GM21619 (cell line): ENCODE measurements at regions not wholly inside any gene's neighbourhood (a gene's known extent, or its start where the extent isn't known, plus 50 kb on each side); places are given as distances from the start of the nearest gene placed in this dataset.
"Not testable (repeated sequence)": the region's sequence is repeated elsewhere in the genome, so short reads cannot be mapped to it uniquely, and the experiment has no call there.

Source experiments
- ATAC-seq: cut with Tn5 transposase; IDR thresholded peaks from one replicate; pipeline ENCODE4 v1.9.1; 2021; ENCODE audit not compliant: unreplicated experiment

DNA sequence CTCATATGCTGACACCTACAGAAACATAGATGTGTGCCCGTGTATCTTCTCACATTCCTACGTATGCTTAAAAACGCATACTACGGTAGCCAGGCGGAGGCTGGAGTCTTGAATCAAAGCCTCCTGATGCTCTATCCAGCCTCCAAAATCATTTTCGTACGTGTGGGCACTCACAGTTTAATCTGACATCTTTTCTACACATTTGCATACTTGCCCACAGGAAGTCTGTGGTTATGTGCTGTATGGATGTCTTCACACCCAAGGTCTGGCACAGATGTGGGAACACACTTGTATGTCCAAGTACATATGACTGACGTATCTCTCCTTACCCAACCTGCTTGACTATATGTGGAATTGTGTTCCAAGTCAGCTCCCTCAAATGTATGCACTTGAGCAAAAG, 561.8 kb upstream of the CADM1 start:
- no peak for ATAC-seq

DNA sequence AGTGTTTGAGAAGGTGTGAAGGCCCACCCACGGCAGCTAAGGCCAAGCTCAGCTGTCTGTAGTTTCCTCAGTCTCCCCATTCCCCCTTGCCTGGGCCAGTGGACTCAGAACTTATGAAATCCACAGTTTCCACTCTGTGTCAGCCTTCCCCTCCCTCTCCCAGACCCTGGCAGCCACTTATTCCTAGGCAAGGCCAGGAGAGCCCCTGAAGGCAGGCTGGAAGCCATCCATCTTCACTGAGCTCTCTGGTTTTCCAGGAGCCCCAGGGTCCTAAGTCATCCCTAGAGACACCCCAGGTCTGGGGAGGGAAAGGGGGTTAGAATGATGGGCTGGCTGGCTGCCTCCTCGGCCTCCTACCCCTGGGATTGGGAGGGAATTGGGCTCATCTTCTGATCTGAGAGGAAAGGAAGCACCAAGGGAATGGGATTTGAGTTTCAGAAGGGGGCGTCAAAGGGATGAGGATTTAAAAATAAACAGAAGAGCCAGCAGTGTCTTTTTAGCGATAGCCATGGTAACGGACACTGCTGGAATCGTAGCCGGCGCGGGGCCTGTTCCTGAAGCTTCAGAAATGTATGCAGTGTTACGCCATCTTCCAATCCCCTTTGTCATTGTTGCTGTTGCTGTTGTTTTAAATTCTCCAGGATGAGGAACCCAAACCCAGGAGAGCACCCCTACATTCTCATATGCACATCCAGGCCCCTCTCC, 561.1 kb upstream of the CADM1 start:
- no peak for ATAC-seq

DNA sequence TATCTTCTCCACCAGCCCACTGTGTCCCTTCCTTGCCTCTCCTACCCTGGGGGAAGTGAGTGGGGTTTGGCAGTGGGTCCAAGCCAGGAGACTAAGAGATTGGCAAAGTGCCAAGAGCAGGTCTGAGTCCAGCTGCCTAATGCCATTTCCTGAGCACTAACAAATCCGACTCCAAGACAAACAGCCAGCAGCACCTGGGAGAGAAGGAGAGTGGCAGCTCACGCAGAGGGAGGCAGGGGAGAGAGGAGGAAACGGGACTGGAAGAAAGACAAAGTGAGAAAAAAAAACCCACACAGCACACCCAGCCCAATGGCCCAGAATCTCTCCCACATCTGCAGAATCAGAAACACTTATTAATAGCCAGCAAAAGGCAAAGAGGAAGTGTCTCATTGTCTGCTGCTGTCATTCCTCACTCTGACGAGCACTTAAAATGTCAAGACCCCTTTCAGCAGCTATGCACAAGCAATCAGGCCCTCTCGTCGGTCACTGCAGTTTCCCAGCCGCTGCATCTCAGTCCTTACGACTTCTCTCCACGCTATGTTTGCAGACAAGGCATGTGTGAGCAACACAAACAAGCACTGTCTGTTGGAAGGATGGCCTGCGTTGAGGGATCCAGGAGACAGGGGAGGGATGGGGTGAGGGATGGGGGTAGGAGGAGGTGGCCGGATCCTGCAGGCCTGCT, 558.4 kb upstream of the CADM1 start:
- ATAC-seq: no peak

DNA sequence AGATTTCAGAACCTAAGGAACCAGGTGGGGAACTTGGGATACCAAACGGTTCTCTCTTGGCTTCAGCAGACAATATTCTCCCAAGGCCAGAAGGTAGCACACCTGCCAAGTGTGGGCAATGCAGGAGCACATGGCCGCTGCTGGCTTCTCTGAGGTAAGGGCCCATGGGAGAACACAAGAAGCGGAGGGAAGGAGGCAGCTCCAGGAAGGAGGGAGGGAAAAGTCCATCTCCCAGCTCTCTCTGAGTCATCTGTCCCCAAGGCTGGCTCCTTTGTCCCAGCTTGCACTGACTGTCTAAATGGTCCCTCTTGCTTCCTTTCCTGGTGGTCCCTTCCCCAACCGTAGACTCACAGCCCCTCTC, 557.9 kb upstream of the CADM1 start:
- ATAC-seq: no peak

DNA sequence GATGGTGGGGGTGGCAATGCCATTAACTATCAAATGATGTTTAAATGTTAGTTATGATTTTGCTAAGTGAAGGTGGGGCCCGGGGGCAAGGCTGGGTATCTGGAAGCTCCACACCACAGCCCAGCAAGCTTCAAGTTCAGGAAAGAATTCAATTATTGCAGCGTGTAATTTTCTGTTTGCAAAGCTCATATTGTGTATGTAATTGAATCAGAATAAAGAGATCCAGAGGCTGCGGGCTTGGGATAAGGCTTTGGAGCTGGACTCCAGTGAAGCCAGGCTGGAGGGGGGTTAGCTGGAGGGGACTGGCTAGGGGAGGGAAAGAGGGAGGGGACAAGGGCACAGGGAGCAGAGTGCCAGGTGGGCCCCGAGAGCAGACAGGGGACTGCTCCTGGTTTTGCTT, 557.1 kb upstream of the CADM1 start:
- ATAC-seq: no peak

DNA sequence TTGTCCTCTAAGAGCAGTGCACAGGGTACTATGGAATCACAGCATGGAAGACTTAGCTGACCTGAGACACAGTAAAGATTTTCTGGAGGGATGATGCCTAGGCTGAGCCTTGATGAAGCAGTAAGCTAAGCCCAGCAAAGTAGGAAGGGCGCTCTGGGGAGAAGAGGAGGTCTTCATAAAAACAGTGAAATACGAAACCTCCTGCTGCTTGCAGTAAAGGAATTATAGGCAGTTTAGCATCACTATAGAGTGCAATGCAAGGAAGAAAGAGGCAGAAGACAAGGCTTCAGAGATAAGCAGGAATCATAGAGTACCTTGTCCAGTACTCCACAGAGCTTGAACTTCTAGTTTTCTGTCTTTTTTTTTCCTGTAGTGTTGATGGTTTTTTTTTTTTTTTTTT, 555.7 kb upstream of the CADM1 start:
- no peak for ATAC-seq

DNA sequence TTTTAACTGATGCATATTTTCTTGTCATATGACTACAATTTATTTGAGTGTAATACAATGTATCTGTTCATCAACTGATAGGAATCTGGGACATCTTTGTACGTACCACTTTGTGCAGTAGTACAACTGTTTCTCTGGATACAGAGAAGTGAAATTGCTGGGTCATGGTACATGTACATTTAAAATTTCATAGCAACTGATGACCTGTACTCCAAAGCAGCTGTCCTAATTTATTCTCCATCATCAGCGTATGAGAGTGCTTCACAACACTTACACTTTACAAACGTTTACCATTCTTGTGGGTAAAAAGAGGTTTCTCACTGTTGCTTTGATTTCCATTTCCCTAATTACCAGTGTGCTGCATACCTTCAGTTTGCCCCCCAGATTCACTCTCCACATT, 552.8 kb upstream of the CADM1 start:
- no peak for ATAC-seq

DNA sequence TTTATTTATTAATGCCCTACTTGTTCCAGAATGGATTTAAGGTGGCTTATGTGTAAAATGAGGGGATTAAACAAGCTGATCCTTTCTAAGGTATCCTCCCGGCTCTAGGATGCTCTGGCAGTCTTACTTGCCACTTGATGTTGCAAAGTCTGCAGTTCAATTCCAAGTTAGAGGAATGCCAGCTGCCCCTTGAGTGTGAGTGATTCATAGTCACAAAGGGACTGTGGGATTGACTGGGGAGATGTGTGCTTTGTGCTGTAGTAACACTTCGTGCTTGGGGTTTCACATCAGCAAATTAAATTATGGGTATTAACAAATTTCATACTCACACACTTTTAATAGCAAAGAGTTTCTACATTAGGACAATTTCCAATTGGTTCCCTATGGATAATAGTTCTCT, 550.8 kb upstream of the CADM1 start:
- no peak for ATAC-seq

DNA sequence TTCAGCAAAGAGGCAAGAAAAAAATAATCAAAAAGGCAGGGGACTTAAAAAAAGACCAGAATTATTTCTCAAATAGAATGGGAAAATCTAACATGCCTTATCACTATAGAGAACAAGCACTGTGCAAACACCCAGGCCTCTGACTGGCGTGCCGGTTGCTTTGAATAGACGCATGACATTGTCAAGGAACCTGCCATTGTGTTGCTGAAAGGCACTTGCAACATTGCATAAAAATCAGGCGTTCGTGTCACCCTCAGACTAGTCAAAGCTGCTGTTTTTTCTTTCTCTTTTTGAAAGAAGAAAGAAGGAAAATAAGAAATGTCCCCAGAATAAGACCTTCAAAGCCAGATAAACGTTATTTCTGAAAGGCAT, 549.3 kb upstream of the CADM1 start:
- ATAC-seq: no peak

DNA sequence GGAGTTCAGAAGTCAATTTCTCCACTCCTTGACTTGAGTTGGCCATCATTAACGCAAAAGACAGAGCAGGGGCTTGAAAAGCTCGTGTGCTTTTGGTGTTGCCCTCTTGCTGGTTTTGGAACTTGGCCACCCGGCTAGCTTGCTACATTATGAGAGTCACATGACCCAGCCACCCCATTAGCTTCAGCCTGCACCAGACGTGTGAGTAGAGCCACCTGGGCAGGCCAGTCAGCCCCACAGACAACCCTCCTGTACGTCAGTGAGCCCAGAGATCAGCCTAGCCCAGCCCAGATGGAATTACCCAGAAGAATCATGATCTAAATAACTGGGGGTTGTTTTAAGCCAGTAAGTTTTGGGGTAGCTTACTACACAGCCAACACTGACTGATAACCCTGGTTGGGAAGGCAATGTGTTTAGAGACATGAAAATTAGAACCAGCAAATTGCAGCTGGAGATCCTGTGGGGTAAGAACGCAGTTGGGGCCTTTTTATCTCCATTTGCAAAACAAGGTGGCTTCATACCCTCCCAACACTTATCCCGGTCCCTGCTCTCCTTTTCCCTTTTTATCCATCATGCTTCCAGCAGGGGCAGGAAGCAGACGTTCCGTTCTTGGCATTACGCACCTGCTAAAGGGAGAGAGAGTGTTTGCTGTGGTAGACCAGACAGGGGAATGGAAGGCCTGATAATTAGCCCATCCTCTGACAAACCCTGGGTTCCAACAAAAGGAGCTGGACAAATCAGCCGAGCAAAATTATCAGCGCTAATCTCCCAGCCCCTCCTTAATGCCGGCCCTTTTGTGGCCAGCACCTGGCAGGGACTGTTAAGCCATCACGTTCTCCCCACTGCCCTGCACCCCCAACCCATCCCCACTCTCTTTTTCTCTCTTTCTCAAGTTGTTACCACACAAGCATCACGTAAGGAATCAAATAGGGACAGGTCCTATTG, 548.7 kb upstream of the CADM1 start:
- no peak for ATAC-seq

DNA sequence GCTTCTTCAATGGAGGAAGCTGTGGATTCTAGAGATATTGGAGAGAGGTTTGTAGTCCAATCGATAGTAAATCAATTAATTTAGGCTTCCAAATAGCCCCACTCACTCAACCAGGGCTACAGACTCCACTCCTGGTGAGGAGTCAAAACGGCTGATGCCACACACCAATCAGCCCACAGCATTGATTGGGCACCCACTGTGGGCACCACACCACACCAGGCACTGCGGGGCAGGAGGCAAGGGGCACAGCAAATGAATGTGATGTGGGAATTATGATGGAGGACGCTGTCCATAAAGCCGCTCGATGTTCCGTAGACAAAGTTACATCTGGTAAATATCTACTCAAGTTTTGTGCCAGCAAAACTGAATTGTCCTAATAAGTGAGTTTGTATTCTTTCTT, 547.3 kb upstream of the CADM1 start:
- no peak for ATAC-seq

DNA sequence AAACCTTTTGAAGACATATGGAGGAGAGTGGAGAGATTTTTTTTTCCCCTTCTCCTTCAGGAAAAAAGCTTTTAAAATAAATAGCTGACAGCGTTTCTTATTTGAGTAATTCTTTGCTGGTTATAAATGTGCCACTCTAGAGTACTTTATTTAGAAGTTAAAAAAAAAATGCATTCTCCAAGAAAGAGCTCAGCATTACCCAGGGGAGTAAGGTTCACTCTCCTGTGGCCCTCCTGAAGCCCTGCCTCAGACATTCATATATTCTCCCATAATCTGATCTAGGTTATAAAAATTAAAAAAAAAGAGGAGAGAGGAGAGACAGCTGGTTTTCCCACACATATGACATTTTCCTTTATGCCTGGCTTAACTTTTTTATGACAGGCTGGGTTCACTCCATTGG, 545.2 kb upstream of the CADM1 start:
- no peak for ATAC-seq

DNA sequence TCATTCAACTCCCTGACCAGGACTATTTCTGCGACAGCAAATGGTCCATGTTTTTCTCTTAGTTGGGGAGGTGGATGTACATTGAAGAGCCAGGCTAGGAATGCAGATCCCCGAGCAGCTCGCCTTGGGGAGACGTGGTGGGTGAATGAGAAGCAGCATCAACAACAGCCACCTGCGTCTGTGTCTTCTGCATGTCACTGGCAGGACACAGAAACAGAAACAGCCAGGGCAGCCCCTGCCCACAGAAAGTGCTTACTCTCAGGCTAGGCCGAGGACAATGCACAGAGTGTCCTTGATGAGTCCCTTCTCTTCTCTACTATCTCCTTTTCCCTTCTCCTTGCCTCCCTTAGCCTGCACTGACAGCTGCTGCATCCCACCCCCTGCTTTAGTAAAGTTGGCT, 541.9 kb upstream of the CADM1 start:
- ATAC-seq: no peak

DNA sequence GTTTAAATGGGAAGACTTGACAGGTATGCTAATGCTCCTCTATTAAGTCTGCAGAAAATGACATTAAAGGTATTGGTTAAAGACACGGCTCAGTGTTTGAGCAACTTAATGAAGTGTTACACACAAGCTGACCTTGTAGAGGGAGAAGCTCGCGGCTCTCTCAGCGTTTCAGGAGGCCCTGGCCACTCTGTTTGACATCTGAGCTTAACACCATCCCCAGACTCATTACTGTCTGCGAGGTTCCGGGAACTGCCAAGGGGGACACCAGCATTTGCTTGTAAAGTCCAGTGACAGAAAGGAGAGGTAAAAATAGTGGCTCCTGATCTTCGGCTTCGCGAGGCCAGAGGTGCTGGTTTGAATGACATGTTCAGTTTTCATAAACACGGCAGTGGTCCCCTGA, 540.7 kb upstream of the CADM1 start:
- ATAC-seq: no peak

DNA sequence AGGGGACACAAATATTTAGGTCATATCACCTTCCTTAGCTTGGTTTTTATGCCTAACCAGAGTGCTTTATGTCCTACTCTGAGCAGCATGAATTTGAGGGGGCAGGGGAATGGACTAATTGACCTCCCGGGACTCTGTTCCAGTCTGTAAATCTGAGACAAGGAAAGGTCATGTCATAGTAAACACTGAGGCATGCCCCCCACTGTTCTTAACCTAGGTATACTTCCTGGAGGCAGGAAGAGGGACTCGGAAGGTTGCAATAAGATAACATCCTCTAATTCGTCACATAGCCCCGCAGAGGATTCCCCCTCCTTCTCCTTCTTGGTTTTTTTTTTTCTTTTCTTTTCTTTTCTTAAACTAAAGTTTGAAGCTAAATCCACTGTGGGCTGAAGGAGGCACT, 540.3 kb upstream of the CADM1 start:
- ATAC-seq: no peak

DNA sequence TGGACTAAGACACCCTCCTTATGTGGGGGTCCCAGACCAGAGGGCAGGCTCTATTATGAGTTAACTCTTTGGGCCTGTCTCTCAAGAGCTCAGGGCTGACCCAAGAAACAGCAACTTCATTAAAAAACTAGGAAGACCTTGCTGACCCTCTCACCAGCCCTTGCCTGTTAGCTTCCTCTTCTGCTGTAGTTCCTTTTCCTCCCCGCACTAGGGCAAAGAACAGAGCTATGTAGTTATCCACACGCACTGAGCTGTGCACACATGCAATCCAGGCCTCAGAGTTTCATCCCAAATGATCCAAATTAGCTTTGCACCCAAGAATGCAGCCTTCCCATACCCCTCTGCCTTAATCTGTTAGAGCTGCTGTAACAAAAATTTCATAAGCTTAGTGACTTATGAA, 539.6 kb upstream of the CADM1 start:
- no peak for ATAC-seq

DNA sequence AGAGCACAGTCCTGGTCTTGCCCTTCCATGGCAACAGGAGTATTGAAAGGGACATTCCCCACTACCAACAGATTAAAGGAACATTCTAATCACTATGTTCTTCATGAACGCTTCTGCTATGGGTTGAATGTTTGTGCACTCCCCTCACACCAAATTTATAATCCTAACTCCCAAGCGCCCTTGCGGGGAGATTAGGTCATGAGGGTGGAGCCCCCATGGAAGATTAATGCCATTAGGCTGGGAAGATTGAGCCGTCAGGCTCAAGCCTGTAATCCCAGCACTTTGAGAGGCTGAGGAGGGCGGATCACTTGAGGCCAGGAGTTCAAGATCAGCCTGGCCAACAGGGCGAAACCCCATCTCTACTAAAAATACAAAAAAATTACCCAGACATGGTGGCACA, 538.8 kb upstream of the CADM1 start:
- not testable (repeated sequence) for ATAC-seq

DNA sequence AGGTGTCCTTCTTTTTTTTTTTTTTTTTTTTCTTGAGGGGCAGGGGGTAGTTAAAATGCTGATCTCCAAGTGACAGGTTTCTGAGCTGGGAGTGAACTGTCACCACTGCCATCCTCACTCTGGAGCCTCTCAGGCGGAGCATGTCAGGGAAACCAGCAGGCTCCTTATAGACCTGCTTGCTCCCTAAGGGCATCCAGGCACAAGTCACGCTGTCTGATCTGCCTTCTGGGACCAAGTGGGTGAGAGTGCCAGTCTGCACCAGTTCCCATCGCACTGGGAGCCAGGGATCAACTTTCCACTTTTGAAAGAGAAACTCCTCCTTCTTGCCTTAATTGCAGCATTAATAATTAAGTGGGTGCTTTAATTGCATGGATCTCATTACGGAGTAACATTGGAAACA, 537.9 kb upstream of the CADM1 start:
- ATAC-seq: no peak

DNA sequence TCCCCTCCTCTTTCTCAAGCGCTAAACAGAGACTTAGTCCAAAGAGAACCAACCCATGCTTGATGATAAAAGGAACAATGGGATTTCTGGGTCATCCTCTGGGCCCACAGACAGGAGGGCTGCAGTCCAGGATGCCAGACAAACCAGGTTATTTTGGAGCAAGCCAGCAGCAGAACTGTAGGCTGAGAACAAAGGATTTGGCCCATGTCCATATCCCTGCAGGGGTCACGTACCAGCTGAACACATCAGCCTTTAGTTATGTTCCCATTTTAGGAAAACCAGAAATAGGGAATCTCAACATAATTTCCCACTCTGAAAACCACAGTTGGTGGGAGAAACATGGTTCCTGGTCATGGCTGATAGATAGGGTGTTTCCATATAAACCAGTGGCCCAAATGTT, 533.6 kb upstream of the CADM1 start:
- no peak for ATAC-seq

DNA sequence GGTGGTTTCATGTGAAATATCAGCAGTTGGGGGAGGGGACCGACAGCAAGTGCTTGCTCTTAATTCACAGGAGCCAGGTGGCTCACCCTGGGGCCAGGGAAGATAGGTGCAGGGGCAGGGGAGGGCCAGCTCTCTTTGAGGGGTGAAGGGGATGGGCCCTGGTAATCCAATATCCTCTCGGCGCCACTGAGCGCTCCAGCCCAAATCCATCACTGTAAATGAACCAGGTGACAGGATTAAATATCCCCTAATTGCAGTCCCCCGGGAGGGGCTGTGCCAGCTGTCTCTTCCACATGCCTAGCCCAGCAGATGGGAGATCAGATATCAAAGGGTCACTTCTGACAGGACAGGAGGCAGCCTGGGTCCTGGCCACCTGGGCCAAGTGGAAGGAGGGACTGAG, 531.8 kb upstream of the CADM1 start:
- ATAC-seq: no peak

DNA sequence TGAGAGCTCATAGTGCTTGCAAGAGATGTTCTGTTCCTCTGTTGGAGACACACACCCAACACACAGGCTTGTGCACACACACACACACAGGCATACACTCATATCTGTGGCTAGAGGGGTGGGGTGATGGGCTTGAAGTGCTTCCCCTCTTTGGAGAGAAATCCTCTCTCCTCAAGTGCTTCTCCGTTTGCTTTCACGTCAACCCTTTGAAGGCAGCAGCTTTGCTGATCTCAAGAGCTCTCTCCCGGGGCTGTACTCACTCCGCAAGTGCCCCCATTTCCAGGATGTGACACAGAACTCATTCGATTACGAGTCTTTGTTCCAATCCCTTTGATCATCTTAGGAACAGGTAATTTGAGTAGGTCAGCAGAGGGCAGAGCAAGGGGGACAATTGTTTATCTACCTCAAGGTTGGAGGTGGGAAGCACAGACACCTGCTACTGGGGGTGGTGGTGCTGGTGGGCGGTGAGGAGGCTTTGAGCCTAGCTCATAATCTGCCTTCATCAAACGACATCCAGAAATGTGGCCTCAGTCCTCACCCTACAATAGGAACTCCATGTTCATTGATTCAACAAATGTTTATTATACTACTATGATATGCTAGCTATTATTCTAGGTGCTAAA, 529.8 kb upstream of the CADM1 start:
- no peak for ATAC-seq
